GM19397 (cell line): ENCODE measurements at regions not wholly inside any gene's neighbourhood (a gene's known extent, or its start where the extent isn't known, plus 50 kb on each side); places are given as distances from the start of the nearest gene placed in this dataset.
"Not testable (repeated sequence)": the region's sequence is repeated elsewhere in the genome, so short reads cannot be mapped to it uniquely, and the experiment has no call there.

ENCODE experiments used
- ATAC-seq: cut with Tn5 transposase; IDR thresholded peaks from one replicate; pipeline ENCODE4 v1.9.1; 2021; ENCODE audit warnings: mild to moderate bottlenecking, moderate library complexity; ENCODE audit not compliant: unreplicated experiment

DNA sequence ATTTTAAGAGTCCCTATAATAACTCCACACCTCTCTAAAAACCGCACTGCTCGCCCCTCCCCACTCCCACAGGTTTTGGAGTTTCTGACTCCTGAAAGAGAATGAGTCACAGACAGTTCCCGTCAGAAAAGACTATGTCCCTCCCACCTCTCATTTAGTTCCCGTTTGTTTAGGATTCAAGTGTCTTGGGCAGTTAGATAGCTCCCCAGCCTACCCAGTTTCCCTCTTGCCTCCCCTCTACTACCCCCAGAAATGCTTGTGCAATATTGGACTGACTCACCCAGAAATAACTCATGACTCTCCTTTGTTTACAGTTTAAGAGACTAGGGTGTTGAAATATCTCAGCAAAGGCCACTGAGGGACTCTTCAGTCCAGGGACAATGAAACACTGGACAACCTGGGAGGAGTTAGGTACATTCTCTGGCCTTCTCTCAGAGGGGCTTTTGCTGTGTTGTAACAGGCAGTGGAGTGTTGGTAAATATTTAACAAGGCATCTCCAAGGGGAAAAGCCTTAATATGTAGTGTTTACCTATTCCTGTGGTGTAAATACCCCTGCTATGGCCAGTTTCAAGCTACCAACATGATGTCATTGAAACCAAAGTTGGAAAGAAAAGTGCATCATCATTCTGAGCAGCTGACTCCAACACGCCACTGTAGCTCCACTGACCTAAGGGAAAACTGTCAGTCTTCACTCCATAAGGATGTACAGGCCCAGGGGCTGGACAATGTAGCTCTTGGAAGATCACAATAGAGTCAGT lies 96.1 kb upstream of the CHD2 start:
- ATAC-seq: no peak

DNA sequence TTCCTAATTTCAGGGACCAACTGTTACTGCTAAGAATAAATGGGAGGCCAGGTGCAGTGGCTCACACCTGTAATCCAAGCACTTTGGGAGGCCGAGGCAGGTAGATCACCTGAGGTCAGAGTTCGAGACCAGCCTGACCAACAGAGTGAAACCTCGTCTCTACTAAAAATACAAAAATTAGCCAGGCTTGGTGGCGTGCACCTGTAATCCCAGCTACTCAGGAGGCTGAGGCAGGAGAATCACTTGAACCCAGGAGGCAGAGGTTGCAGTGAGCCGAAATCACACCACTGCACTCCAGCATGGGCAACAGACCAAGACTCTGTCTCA lies 95.6 kb upstream of the CHD2 start:
- not testable (repeated sequence) for ATAC-seq

DNA sequence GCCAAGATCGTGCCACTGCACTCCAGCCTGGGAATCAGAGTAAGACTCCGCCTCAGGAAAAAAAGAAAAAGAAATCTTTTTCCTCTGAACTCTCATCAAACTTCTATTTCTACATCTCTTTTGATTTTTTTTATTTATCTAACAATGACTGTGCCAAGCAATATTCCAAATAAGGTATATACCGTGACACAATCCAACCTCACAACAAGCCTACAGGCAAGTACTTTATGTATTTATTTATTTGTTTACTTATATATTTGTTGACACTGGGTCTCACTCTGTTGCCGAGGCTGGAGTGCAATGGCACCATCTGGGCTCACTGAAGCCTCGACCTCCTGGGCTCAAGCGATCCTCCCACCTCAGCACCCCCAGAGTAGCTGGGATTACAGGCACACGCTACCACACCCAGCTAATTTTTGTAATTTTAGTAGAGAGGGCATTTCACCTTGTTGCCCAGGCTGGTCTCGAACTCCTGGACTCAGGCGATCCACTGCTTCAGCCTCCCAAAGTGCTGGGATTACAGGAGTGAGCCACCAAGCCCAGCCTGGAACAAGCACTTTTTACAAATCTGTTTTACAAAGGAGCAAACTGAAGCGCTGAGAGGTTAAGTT lies 94.9 kb upstream of the CHD2 start:
- ATAC-seq: no peak

DNA sequence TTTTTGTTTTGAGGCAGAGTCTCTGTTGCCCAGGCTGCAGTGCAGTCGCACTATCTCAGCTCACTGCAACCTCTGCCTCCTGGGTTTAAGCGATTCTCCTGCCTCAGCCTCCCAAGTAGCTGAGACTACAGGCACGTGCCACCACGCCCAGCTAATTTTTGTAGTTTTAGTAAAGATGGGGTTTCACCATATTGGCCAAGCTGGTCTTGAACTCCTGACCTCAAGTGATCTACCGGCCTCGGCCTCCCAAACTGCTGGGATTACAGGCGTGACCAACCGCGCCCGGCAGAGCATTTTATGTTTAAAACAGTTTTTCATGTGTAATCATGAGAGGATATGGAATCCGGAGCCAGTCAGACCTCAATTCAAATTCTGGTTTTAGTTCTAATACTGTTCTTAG lies 94.0 kb upstream of the CHD2 start:
- not testable (repeated sequence) for ATAC-seq

DNA sequence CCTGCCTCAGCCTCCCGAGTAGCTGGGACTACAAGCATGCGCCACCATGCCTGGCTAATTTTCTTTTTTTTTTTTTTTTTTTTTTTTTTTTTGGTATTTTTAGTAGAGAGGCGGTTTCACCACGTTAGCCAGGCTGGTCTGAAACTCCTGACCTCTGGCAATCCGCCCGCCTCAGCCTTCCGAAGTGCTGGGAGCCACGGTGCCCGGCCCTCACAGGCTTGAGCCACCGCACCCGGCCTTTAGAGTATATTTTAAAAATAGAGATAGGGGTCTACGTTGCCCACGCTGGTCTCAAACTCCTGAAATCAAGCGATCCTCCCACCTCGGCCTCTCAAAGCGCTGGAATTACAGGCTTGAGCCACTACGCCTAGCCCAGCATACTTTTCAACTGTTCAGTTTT lies 93.4 kb upstream of the CHD2 start:
- ATAC-seq: no peak

DNA sequence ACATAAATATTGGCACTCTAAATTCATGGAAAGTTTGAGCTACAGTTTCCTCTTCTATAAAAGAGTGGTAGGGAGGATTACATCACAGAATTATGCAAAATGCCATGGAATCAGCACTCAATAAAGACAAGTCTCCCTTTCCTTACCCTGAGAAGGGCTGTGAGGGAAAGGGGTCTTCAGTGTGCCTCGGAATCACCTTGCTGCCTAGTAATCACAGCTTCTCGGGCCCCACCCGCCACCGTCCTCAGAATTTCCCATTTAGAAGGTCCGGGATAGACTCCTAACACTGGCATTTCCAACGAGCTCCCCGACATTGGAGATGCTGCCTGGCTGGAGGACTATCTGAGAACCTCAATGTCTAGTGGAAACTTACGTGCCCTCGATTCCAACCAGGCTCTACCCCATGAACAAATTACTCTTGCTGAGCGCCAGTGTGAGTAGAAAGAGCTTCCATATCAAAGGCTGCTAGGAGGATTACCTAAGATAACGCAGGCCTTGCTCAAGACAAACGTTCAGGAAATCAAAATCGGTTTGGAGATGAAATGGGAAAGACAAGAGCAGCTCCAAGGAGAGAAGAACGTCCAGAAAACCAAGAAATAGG lies 92.1 kb upstream of the CHD2 start:
- ATAC-seq: no peak

DNA sequence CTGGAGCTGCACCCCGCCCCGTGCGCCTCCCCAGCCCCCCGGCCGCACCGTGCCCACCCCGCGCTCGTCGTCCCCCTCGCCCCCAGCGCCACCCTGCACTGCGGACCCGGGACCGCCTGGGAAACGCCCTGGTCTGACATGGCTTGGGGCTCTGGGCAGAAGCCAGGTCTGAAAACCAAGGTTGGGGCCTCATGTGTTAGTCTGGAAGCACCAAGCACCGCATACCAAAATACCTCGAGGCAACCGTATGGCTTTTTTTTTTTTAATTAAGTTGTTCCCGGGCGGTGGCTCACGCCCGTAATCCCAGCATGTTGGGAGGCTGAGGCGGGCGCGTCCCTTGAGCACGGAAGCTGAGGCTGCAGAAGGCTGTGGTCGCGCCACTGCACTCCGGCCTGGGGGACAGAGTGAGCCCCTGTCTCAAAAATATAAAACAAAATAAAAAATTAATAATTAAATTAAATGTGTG lies 91.5 kb upstream of the CHD2 start:
- ATAC-seq: no peak

DNA sequence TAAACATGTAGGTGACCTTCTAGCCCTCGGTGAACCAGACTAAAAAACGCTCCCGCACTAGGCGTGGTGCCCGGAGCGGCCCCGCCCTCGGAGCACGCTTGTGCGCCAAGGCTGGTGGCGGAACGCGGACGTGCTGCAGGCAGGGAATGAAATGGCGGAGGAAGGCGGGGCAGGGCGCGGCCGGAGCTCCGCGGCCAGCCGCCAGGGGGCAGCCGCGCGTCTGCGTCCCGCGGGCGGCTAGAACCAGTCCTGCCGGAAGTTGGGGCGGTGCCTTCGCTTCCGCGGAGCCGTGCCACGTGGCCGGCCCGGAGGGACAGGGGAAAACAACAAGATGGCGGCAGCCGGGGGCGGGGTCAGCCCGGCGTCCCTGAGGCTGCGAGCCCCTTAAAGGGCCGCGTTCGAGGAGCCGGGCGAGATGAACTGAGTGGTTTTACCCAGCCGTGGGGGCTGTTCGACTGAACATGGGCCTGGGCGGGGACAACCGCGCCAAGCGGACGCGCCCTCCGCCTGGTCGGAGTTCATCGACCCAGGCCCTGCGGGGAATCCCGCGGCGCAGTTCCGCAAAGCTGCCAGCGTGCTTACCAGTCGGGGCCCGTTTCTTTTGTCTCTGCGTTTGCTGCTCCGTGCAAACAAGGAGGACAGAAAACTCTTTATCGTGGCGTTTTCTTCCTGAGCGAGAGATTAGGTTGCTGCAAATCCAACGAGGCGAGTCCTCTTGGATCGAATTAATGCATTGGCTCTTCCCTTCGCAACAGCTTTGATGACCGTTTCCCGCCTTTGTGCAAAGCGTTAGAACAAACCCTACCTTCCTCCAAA lies 90.9 kb upstream of the CHD2 start:
- peak; percentile 85 for ATAC-seq

DNA sequence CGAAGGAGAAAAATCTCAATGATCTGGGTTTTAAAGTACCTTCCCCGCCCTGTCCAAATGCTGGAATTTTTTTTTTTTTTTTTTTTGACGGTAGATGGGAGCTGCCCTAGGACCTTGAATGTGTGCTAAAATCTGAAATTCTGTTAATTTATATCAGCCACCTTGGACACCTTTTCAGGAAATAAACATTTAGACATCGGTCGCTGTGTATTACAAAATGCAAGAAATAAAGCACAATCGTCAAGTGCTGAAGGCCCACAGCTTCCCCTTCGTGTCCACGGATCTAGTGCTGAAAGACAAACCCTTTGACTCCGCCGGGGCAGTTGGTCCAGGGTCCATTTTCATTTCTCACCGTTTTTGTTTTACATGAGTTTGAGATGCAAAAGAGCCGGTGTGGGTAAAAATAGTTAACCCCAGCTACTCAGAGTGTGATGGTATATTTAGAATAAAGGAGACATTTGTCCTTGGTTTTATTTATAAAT lies 90.2 kb upstream of the CHD2 start:
- ATAC-seq: no peak

DNA sequence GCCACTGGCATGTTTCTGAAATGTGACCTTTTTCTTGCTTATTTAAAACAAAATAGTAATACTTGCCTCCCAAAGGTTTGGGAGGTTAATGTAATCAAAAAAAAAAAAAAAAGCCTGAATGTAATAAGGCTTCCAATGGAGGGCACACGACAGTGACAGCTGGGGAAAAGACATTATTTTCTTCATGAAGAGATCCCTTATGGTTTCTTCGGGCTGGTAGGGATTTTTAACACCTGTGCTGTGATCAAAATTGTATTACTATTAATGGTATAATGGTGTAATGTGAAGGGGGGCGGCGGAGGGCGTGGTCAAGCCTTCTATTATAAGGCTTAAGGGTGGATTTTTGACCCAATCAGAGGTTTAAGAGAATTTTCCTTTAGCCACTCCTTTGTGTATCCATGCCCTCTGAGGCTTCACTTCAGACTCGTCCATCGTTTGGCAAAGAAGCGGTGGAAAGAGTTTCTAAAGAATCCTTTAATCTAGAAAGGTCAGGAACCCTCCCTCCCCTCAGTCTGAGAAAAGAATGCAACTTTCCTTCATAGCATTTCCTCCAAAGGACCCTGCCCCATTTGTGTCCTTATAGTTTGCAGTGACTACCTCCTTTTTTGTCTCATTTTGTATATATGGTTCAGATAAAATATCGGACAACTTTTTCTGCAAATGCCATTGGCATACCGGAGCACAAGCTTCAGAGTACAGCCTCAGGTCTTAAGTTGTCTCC lies 89.5 kb upstream of the CHD2 start:
- no peak for ATAC-seq

DNA sequence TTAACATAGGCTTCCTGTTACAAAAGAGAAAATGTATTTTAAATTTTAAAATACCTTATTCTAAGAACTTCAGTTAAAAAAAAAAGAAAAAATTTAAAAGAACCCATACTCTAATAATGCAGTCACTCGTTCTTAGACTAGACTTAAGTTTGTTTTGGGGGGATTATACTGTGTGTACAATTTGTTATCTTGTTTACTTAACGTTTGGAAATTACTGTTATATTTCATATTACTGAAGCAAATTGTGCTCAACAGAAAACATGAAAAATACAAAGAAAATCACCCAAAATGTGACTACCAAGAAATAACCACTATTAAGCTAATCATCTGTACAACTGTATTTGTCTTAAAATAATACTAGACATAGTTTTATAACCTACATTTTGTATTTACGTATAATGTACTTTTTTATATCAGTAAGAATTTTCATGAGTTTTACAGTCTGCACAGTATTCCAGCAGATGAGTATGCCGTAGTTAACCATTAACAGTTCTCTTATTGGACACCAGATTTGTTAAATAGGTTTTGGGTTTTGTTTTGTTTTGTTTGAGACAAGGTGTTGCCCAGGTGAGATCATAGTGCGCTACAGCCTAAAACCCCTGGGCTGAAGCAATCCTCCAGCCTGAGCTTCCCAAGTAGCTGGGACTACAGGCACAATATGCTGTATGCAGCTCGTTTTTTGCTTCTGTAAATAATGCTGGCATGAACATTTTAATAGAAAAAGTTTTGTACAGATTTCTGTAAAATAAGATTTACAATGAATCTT lies 88.8 kb upstream of the CHD2 start:
- no peak for ATAC-seq

DNA sequence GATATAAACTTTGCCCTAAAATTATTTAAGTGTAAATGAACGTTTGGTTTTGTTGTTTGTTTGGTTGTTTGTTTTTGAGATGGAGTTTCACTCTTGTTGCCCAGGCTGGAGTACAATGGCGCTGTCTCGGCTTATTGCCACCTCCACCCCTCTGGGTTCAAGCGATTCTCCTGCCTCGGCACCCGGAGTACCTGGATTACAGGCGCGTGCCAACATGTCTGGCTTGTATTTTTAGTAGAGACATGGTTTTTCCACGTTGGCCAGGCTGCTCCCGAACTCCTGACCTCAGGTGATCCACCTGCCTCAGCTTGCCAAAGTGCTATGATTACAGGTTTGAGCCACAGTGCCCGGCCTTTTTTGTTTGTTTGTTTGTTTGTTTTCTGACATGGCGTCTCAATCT lies 87.9 kb upstream of the CHD2 start:
- ATAC-seq: no peak

DNA sequence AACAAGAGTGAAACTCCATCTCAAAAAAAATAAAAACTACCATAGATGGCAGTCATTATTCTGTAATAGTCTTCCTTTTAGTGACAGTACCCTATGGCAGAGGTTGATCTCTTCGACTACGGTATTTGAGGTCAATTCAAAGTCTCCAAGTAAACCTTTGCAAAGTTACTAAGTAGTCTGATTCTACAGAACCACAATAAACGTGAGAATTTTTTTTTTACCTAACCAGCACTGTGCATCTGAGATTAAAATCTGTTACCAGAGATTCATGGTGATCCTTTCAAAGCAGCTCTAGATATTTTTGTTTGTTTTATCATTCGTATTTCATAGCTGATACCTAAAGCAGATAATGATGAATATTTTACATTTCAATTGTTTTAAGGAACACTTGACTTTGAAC lies 86.6 kb upstream of the CHD2 start:
- ATAC-seq: no peak

DNA sequence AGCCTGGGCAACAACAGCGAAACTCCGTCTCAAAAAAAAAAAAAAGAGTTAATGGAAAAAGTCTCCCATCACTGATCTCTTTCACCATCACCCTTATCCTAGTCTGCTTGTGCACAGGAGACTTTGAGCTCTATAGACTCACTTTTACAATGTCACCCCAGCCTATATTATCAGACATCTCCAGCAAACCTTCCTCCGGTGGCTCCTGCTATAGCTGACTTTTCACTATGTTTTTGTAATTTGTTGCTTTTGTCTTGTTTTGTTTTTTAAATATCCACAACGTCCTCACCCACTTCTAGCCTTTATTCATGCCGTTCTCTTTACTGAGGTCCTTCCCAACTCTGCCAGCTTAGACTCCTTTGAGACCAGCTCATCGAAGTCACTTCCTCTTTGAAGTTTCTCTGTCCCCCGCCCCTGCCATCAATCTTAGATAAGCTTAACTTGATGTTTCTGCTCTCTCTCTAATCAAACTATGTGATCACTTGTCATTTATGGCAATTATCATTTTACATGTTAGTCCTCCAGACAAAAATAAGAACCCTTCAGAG lies 82.7 kb upstream of the CHD2 start:
- ATAC-seq: no peak

DNA sequence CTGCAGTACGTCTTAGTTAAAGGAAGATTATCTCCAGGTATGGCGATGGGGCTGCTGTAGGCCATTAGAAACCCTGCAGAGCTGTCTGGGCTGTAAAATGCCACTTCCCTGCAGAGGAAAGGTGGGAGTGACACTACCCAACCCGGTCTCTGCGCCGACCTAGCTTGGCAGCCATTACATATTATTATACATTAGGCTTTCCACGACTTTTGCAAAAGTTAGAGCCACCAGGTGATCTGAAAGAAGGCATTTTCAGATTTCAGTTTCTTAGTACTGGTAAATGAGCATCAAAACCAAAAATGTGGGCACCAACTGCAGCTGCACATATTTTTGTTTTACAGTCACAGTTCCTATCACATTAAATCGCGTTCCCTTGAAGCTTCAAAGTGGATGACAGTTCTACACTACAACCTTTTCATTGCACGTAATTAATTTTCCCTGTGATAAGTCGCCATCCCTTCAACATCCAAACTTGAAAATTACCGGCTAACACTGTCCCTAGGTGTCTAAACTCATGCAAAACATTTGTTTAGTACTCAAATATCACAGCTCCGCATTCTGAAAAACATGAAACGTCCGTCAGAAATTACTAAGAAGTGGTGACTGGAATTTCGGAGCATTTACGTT lies 81.4 kb upstream of the CHD2 start:
- no peak for ATAC-seq

DNA sequence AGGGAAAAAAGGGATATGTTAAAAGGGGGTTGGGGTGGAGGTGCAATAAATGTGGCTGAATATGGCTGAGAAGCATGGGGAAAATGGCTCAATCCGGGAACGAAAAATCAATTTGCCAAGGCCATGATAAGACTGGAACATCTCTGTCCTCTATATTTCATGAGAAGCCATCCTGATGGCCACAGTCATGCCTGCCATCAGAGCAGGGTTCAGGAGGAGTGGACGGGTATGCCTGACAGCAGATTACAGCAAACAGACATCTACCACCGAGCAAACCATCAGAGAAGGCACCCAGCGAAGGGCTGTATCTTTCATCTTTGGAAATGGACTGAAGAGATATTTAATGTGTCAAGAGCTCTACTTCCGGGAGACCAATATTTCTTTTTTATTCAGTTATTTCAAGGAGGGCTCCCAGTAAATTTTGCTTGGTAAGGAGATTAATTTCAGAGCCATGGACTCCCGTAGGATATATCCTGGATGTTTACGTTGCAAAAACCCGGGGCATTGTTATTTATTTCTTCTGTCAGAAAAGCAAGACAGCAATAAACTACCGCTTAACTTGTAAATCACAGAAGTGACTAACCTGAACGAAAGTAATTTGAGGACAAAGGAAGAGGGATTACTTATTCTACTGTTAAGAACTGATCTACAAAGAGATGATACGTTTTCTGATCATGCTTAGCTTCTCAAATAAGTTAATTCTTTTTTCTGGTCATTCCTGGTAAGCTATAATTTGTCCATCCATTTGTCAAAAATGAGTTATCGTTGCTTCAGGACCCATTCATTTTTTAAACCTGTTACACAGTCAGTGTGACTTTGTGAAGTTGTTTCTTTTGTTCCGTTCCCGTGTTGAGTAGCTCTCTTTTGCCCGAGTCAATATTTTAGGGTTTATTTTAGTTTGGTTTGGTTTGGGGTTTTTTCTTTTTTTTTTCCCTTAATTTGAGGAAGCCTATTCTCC lies 80.6 kb upstream of the CHD2 start:
- peak; percentile 6 for ATAC-seq

DNA sequence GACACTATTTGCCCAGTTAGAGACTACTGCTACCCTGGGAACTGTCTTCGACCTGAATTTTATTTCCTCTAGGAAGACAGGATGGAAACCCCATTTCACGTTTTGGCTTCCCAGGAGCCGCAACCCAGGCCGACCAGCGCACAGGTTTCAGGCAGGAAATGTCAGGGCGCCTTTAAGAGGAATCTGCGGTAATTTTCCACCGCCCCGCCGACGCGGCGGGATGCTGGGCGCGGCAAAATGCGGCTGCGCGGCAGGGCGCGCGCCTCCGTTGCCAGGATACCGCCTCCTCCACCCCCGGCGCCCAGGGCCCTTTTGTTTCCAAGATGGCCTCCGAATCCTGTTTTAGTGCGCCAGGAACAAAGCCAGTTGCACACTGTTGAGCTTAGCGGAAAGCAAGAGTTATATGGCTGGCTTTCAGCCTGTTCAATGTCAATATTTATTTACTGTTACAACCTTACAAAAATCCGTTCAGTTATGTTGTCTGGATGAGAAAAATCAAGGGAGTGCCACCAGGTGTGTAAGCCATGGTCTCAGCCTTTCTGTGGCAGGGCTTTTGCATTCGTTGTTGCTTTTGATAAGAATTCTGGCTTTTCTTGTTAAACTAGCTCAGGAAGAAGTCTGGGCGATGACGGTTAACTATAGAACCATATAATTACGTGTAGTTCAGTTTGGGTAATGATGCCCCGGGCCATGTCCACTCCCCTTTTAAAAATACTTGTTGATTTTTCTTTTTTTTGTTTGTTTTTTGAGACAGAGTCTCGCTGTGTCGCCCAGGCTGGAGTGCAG lies 79.7 kb upstream of the CHD2 start:
- ATAC-seq: peak; percentile 89
